HG02840 (cell line): ENCODE measurements at regions not wholly inside any gene's neighbourhood (a gene's known extent, or its start where the extent isn't known, plus 50 kb on each side); places are given as distances from the start of the nearest gene placed in this dataset.
"Not testable (repeated sequence)": the region's sequence is repeated elsewhere in the genome, so short reads cannot be mapped to it uniquely, and the experiment has no call there.

Experiments used
- ATAC-seq: cut with Tn5 transposase; IDR thresholded peaks from one replicate; pipeline ENCODE4 v1.9.1; 2021; ENCODE audit warnings: mild to moderate bottlenecking, moderate library complexity, moderate number of reproducible peaks; ENCODE audit not compliant: unreplicated experiment, low FRiP score

- ATAC-seq = no peak
Observed at GRCh38 chr2:226308323-226308680, 491.3 kb downstream of the IRS1 start.

GRCh38 chr2:226307487-226308322, 491.9 kb downstream of the IRS1 start:
- no peak for ATAC-seq

DNA sequence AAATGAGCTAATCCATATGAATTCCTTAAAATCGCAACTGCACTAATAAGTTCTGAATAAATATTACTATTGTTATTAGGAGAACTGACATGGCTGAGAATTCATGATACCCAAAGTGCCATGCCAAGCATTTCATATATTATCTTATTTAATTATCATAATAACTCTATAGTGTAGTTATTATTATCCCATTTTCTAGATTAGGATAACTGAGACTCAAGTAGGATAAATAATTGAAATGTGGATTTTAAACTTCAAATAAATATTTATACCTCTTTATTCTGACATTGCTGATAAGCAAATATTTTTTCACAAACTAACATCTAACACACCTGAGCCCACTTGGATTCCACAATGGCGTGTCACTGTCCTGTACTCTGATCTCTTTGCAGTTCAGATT, 492.7 kb downstream of the IRS1 start:
- ATAC-seq = no peak

DNA sequence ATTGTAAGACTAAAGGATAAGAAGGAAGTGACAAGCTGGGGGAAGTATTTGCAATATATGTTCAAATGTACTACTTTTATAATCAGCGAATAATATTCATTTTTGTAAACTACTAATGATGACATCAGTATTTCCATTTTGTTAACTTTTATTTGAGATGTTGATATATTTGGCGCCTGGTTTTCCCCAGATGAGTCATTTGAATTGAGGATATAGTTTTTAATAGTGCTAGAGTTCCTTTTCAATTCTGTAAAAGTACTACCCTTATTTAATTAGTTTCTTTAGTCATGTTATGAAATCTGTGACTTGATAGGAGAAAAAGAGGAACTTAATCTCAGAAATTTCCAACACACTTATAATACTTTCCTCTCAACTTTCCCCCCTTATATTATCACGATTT, 495.3 kb downstream of the IRS1 start:
- no peak for ATAC-seq

DNA sequence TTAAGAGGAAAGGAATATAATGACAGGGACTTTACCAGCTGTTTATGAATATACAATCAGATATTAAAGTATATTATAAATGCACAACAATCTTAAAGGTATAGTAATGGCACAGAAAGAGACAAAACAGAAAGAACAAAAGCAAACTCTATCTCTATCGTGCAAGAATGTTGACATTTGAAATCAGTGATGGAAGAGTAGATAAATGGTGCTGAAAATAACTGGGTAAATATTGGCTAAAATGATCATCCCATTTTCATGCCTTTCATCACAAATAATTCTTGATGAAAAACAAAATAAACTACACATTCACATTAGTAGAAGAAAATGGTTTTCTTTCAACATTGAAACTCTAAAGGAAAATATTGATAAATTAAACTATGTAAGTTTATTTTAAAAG, 495.9 kb downstream of the IRS1 start:
- ATAC-seq = no peak

- no peak for ATAC-seq
Observed at GRCh38 chr2:226300196-226300886, 499.3 kb downstream of the IRS1 start.

DNA sequence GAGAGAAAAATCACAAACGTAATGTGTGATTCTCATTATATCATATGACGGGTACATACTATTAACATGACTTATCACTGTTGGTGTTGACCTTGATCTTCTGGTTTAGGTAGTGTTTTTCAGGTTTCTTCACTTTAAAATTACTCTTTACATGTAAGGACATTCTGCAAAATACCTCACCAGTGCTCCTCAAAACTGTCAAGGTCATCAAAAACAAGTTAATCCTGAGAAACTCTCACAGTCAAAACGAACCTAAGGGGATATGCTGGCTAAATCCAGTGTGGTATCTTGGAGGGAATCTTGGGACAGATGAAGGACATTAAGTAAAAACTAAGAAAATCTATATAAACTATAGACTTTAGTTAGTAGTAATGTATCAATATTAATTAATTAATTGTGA, 499.8 kb downstream of the IRS1 start:
- no peak for ATAC-seq

DNA sequence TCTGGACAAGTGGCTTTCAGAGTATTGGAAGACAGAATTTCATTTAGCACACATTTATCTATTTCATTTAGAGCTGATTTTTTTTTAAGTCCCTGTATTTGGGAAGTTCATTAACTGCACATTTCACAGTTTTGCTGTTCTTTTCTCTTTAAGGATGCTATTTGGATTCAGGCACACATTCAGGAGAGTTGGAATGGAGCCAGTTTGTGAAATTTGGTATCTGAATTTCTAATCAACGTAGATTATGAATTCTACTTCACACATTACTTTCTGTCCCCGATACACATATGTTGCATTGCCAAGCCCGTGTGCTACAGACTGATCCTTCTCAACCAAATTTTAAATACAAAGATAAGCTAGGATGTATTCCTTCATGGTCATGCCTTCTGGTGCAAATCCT, 503.9 kb downstream of the IRS1 start:
- ATAC-seq = no peak

DNA sequence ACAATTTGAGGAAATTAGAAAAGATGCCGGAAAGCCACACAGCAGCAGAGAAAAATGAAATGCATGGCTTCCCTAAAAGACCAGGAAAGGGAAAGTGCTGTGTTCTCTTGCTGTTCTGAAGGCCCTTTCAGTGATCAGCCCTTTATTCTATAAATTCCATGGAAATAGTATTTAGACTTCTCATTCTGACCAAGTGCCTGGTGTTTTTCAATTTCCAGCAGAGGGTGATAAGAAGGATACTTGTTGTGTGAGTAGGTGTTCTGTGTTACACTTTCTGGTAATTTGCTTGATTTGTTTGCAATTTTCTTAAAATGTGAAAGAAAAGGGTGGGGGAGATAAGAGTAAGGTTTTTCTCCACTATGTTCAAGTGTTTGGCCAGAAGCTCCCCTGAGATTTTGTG, 504.5 kb downstream of the IRS1 start:
- no peak for ATAC-seq

DNA sequence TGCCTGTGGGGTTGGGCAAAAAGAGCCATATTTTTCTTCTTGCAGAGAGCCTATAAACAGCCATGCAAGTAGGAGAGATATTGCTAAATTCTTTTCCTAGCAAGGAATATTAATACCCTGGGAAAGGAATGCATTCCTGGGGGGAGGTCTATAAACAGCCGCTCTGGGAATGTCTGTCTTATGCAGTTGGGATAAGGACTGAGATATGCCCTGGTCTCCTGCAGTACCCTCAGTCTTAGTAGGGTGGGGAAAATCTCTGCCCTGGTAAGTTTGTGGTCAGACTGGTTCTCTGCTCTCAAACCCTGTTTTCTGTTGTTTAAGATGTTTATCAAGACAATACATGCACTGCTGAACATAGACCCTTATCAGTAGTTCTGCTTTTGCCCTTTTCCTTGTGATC, 508.3 kb downstream of the IRS1 start:
- not testable (repeated sequence) for ATAC-seq

DNA sequence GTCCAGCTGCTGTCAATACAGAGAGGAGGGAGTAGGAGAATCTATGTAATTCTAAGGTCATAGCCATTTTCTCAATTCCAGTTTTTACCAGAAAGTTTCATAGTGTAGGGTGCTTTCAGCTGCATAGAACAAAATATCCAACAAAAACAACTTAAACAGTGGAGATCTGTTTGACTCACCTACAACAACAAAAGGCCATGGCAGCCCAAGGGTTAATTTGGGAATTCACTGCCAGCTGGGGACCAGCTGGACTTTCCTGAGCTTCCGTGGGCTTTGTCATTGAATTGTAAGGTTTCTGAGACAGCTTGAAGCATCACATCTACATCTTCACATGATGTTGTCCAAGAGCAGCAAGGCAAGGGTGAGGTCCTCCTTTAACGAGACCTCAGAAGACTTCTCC, 512.7 kb downstream of the IRS1 start:
- ATAC-seq = no peak

DNA sequence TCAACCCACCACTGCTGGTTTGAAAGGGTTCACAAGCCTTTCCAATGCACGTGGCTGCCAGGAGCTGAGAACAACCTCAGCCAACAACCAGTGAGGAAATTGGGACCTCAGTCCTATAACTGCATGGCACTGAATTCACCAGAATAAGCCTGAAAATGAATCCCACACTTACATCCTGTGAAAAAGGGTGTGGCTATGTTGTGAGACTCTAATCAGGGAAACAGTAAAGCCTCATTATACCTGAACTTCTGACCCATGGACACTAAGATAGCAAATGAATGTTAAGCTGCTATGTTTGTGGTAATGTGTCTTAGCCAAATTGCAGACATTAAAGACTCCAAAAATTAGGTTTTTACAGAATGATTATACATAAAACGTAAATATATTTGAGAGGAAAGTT, 515.8 kb downstream of the IRS1 start:
- ATAC-seq = no peak

DNA sequence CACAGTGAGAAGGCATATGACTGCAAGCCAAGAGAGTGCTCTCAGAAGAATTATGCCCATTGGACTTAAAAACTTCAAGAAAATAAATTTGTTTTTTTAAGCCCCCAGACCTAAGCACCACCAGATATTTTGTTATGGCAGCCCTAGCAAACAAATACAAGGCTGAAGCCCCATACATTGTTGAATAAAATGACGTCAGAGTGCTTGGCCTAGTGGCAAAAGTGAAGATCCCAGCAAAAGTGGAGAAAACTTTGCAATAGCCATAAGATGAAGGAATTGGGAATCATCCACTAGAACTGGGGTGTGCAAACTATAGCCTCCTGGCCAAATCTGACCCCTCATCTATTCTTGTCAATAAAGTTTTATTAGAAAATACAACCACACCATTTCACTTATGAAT, 517.5 kb downstream of the IRS1 start:
- no peak for ATAC-seq

DNA sequence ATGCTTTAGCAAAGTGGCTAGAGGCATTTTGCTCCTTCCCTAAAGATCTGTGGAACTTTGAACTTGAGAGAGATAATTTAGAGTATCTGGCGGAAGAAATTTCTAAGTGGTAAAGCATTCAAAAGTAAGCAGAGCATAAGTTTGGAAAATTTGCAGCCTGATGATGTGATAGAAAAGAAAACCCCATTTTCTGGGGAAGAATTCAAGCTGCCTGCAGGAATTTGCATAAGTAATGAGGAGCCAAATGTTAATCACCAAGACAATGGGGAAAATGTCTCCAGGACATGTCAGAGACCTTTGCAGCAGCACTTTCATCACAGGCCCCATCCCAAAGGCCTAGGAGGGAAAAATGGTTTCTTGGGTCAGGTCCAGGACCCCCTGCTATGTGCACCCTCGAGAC, 519.5 kb downstream of the IRS1 start:
- ATAC-seq = not testable (repeated sequence)

DNA sequence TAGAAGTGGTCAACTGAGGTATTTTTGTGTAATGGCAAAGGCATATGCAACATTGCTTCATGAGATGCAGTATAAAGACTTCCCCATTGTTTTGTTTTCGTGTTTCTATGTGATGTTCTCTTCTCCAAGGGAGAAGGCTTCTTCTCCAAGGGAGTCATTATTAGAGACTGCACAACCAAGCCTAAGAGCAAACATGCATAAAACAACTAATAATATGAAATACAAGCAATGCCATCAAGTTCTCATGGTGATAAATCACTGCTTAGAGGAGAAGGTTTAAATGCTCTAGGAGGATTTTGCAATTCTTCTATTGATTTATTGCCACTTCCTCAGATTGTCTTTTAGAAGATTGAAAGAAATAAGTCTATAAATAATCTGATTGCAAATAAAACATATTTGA, 524.4 kb downstream of the IRS1 start:
- ATAC-seq = no peak

DNA sequence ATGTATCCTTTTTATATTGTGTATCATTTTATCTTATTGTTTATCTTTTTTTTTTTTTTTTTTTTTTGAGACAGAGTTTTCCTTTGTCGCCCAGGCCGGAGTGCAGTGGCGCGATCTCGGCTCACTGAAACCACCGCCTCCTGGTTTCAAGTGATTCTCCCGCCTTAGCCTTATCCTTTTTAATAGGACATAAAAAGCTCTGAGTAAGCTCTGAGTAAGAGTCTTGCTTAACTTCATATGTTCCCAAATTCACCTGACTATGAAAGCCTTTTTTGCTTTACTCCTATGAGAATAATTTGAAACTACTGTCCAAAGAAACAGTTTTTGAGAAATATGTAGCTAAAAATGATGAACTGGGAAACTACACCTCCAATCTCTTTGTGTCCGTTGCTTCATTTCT, 525.5 kb downstream of the IRS1 start:
- ATAC-seq = no peak

DNA sequence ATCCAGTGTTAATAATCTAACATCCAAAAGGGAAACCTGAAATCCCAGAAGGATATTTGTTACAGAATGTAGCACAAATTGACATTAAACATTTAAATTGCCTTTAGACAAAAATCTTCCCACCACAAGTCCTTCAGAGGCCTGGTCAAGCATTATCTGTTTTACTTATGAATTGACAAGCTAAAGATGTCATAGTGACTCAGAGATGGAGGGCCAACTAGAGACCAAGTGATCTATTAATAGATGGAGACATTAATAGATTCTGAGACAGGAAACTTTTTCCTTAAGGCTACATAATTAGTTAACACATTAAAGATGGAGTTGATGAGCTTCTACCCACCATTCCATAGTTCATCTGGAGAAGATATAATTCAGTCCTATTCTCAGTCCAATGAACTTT, 526.2 kb downstream of the IRS1 start:
- no peak for ATAC-seq

DNA sequence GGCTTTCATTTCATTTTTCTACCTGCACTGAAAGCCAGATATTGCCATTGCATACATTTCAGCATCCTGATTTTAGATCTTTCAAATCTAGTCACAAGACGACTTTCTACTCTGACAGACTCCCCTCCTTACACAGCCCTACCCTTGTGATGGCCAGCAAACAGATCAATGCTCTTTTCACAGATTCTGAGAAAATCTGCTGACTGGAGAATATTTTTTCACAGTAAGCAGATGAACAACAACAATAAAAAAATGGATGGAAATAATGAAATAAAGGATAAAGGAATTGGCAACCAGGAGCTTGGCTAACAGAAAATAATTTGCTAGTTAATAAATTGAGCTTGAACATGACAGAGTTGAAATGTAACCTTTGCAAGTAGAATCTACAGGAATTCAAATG, 527.2 kb downstream of the IRS1 start:
- ATAC-seq = no peak

- no peak for ATAC-seq
Observed at GRCh38 chr2:226270285-226271058, 529.1 kb downstream of the IRS1 start.

GRCh38 chr2:226267516-226268289, 531.9 kb downstream of the IRS1 start:
- ATAC-seq = no peak
